A549 (cell line): ENCODE measurements at regions not wholly inside any gene's neighbourhood (a gene's known extent, or its start where the extent isn't known, plus 50 kb on each side); places are given as distances from the start of the nearest gene placed in this dataset.
A peak's percentile ranks its signal among the peaks of the same experiment; 100 is the strongest.

Experiments
- ATAC-seq, 2 experiments: fragments of 200-7000 bp in 1 of 2; fragments of >200 bp in 1 of 2; cut with Nextera tagmentation in 1 of 2; cut with Tn5 transposase in 1 of 2; 3 replicates each; pipeline versions ENCODE4 v1.8.0 to v1.9.1; 2018 to 2020; ENCODE audit warnings: mild to moderate bottlenecking in 1 of 2, moderate library complexity in 1 of 2
- CTCF ChIA-PET: fragments of 300-600 bp; sonication (Branson Sonifier 250); formaldehyde crosslinking; extraction: SDS; loops from one replicate; lab custom pipeline; 2021; ENCODE audit warnings: antibody characterized with exemption, inconsistent platforms; lab: Yijun Ruan, JAX
- POLR2A ChIA-PET: fragments of 350-600 bp; formaldehyde crosslinking; extraction: SDS; loops from one replicate; lab custom pipeline; 2021; ENCODE audit warnings: antibody characterized with exemption, inconsistent platforms; lab: Yijun Ruan, JAX
- DNase-seq, 2 experiments: peaks; one replicate each; pipeline versions ENCODE4 v3.0.0 to v3.0.0-alpha.2; 2011 to 2016; ENCODE audit warnings: low read depth in 1 of 2, low spot score in 1 of 2
- FAIRE-seq: peaks from 2 replicates; lab custom pipeline; 2011; peaks lifted over from hg19 to GRCh38; lab: Jason Lieb, UNC
- H3K27ac ChIP-seq, 2 experiments: fragments of >200 bp; sonication (Bioruptor Twin); formaldehyde crosslinking; 3 replicates each; pipeline ENCODE4 v1.5.1; 2016 to 2017
- H3K4me1 ChIP-seq: fragments of >200 bp; sonication (Bioruptor Twin); formaldehyde crosslinking; 3 replicates; pipeline ENCODE4 v1.6.1; 2016
- H3K4me2 ChIP-seq: fragments of >200 bp; sonication (Bioruptor Twin); formaldehyde crosslinking; 3 replicates; pipeline ENCODE4 v1.6.1; 2016
- H3K4me3 ChIP-seq: fragments of >200 bp; sonication (Bioruptor Twin); formaldehyde crosslinking; 3 replicates; pipeline ENCODE4 v1.5.1; 2016
- H3K9me3 ChIP-seq: fragments of >200 bp; sonication (Bioruptor Twin); formaldehyde crosslinking; 3 replicates; pipeline ENCODE4 v1.6.1; 2016
- CBX8 ChIP-seq: fragments of 200-600 bp; sonication (generic); IDR thresholded peaks from 2 replicates; pipeline ENCODE4 v1.6.1; 2016
- EHF ChIP-seq: fragments of 250-450 bp; sonication (Bioruptor Pico); IDR thresholded peaks from 2 replicates; pipeline ENCODE4 v1.5.0; 2020; ENCODE audit warnings: mild to moderate bottlenecking
- ESRRA ChIP-seq: fragments of 150-350 bp; IDR thresholded peaks from 2 replicates; pipeline ENCODE4 v1.6.1; 2014; ENCODE audit warnings: mild to moderate bottlenecking, low read length, borderline replicate concordance
- FOSB ChIP-seq: fragments of 250-450 bp; sonication (Bioruptor Pico); IDR thresholded peaks from 2 replicates; pipeline ENCODE4 v1.5.0; 2020; ENCODE audit warnings: mild to moderate bottlenecking, moderate library complexity
- FOSL2 ChIP-seq, 2 experiments: fragments of 450-650 bp in 1 of 2; fragments of >200 bp in 1 of 2; sonication (Bioruptor Twin) in 1 of 2; formaldehyde crosslinking; IDR thresholded peaks; 2 replicates each; pipeline versions ENCODE4 v1.5.0 to v1.6.1; 2016 to 2020; ENCODE audit warnings: mild to moderate bottlenecking in 1 of 2, moderate library complexity in 1 of 2
- FOXS1 ChIP-seq: fragments of 250-450 bp; sonication (Bioruptor Pico); IDR thresholded peaks from 2 replicates; pipeline ENCODE4 v1.5.0; 2020; ENCODE audit warnings: mild to moderate bottlenecking, moderate library complexity
- GATA3 ChIP-seq: IDR thresholded peaks from 2 replicates; pipeline ENCODE4 v1.6.1; 2012; ENCODE audit warnings: borderline replicate concordance
- HEYL ChIP-seq: fragments of 250-450 bp; sonication (Bioruptor Pico); IDR thresholded peaks from 2 replicates; pipeline ENCODE4 v1.8.0; 2021; ENCODE audit warnings: mild to moderate bottlenecking, moderate library complexity
- HOXA7 ChIP-seq: fragments of 250-450 bp; sonication (Bioruptor Pico); IDR thresholded peaks from 2 replicates; pipeline ENCODE4 v1.5.0; 2020; ENCODE audit warnings: mild to moderate bottlenecking, moderate library complexity
- HOXB13 ChIP-seq: fragments of 250-450 bp; sonication (Bioruptor Pico); IDR thresholded peaks from 2 replicates; pipeline ENCODE4 v1.5.0; 2020; ENCODE audit warnings: low read depth, mild to moderate bottlenecking, moderate library complexity
- JUNB ChIP-seq: fragments of >200 bp; sonication (Bioruptor Twin); formaldehyde crosslinking; IDR thresholded peaks from 2 replicates; pipeline ENCODE4 v1.6.1; 2016
- KDM1A ChIP-seq: fragments of 200-600 bp; sonication (generic); IDR thresholded peaks from 2 replicates; pipeline ENCODE4 v1.6.1; 2016; ENCODE audit warnings: low read depth, mild to moderate bottlenecking
- MAFK ChIP-seq: fragments of 450-650 bp; IDR thresholded peaks from 2 replicates; pipeline ENCODE4 v1.6.1; 2014; ENCODE audit not compliant: partially characterized antibody
- NR3C1 ChIP-seq: fragments of >200 bp; sonication (Bioruptor Twin); formaldehyde crosslinking; IDR thresholded peaks from 3 replicates; pipeline ENCODE4 v1.6.1; 2017
- POLR2A ChIP-seq: IDR thresholded peaks from 2 replicates; pipeline ENCODE4 v1.6.1; 2012; ENCODE audit warnings: mild to moderate bottlenecking, low read length
- POLR2AphosphoS2 ChIP-seq: conservative IDR thresholded peaks from 2 replicates; pipeline ENCODE4 v1.6.1; 2012; ENCODE audit warnings: low read length, improper control_type of control experiment, inconsistent platforms
- SMC3 ChIP-seq: fragments of >200 bp; sonication (Bioruptor Twin); formaldehyde crosslinking; IDR thresholded peaks from 3 replicates; pipeline ENCODE4 v1.6.1; 2018; ENCODE audit warnings: inconsistent platforms
- SREBF2 ChIP-seq: fragments of 450-650 bp; IDR thresholded peaks from 2 replicates; pipeline ENCODE4 v1.6.1; 2014; ENCODE audit warnings: mild to moderate bottlenecking, moderate library complexity
- ZC3H11A ChIP-seq: fragments of 450-650 bp; IDR thresholded peaks from 2 replicates; pipeline ENCODE4 v1.6.1; 2014; ENCODE audit warnings: antibody characterized with exemption, mild to moderate bottlenecking
- WGBS: methylation state at CpG from one replicate; pipeline ENCODE4 v1.1.6; 2017; ENCODE audit errors: missing lambda C conversion rate; 5-methylcytosine and 5-hydroxymethylcytosine counted together
- TF ChIP-seq, protein P1 (sequence below): IDR thresholded peaks from 2 replicates; pipeline ENCODE4 v1.6.1; 2012; ENCODE audit warnings: low read depth, borderline replicate concordance
- TF ChIP-seq, protein P2 (sequence below): fragments of 450-650 bp; IDR thresholded peaks from 2 replicates; pipeline ENCODE4 v1.6.1; 2014; ENCODE audit warnings: antibody characterized with exemption
- TF ChIP-seq, protein P3 (sequence below): fragments of >200 bp; sonication (Bioruptor Twin); formaldehyde crosslinking; IDR thresholded peaks from 3 replicates; pipeline ENCODE4 v1.5.1; 2016
- TF ChIP-seq, protein P4 (sequence below): fragments of 200-600 bp; sonication (generic); IDR thresholded peaks from 2 replicates; pipeline ENCODE4 v1.6.1; 2016; ENCODE audit warnings: antibody characterized with exemption, mild to moderate bottlenecking, moderate library complexity
- TF ChIP-seq, protein P5 (sequence below): IDR thresholded peaks from 2 replicates; pipeline ENCODE4 v1.6.1; 2012

DNA sequence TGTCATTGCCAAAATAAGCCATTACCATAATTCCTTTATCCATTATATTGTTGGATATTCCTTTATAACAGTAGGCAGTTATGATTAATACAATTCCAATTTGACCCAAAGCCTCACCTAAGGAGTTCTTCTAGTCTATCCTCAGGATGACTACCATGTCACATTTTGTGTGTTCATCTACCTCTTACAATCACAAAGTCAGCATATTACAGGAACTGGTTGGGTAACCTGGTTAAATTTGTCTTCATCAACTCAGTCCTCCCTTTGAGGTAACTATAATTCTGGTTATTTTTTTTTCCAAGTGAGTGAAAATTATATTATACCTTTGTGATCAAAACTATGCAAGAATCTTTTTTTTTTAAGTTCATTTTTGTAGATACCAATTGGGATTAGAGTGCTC lies 540.5 kb downstream of the BTBD3 start:
- ChIA-PET CTCF (no interaction called here), POLR2A (no interaction called here)
- no peak overlapping the region for H3K27ac ChIP-seq
- FAIRE-seq, result no peak
- DNase-seq, result no peak
- H3K4me1 ChIP-seq, result no peaks in the 10 kb centered on the region
- TF ChIP-seq MAFK, result peak; percentile 37
- TF ChIP-seq, protein P1, sequence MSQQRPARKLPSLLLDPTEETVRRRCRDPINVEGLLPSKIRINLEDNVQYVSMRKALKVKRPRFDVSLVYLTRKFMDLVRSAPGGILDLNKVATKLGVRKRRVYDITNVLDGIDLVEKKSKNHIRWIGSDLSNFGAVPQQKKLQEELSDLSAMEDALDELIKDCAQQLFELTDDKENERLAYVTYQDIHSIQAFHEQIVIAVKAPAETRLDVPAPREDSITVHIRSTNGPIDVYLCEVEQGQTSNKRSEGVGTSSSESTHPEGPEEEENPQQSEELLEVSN, result no peak
- no peak for ATAC-seq
- no peak overlapping the region for H3K4me2 ChIP-seq
- H3K9me3 ChIP-seq, result no peaks in the 10 kb centered on the region
- H3K4me3 ChIP-seq, result no peak overlapping the region

DNA sequence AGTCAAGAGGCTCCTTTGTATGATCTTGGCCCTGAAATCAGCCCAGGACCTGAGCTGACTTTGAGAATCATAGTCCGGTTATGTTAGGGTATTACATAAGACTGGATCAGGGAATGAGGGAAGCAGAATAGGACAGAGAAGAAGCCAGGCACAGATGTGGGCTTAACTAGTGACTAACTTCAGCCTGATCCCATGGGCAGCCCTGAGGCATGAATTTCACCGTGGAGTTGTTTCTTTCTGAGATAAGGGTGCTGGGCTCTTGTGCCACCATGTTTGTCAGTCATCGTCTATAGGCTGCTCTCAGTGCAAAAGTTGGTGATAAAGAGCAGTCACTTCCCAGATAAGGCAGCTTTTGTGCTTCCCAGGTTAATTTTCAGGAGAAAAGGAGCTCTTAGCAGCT lies 544.7 kb upstream of the SPTLC3 start:
- H3K4me1 ChIP-seq, result no peaks in the 10 kb centered on the region

DNA sequence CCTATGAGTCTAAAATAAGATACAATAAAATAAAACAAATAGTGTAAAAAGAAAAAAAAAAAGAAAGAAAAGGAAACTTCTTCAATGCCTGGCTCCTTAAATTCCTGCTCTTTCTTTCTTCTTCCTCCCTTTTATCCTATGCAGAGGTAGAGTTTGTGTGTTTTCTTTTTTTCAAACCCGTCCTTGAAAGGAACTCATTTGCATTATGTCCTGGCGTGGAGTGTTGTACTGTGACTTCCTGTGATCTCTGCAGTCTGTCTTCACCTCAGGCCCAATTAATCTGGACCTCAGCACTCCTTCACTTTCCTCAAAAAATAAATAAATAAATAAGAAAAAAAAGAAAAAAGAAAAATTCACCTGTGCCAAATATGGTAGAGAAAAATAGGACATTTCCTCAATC lies 541.9 kb upstream of the SPTLC3 start:
- POLR2A ChIA-PET, result no interaction called here
- TF ChIP-seq, protein P2, sequence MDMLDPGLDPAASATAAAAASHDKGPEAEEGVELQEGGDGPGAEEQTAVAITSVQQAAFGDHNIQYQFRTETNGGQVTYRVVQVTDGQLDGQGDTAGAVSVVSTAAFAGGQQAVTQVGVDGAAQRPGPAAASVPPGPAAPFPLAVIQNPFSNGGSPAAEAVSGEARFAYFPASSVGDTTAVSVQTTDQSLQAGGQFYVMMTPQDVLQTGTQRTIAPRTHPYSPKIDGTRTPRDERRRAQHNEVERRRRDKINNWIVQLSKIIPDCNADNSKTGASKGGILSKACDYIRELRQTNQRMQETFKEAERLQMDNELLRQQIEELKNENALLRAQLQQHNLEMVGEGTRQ, result no peak
- no peak for TF ChIP-seq EHF
- no peak for TF ChIP-seq CBX8
- no peak for TF ChIP-seq SMC3
- TF ChIP-seq POLR2A, result no peak
- no peak for TF ChIP-seq NR3C1
- TF ChIP-seq HOXB13 (CRISPR knock-in tag), result no peak
- CTCF ChIA-PET, result no interaction called here
- ATAC-seq (no peak), FAIRE-seq (no peak), DNase-seq (no peak)
- no peak overlapping the region for H3K4me3 ChIP-seq
- H3K4me1 ChIP-seq, result no peaks in the 10 kb centered on the region
- H3K4me2 ChIP-seq, result no peak overlapping the region
- 3% methylated on average over 2 of the region's 2 CpGs for WGBS
- H3K27ac ChIP-seq, result no peak overlapping the region
- H3K9me3 ChIP-seq, result no peaks in the 10 kb centered on the region

More for the DNA sequence above, 544.7 kb upstream of the SPTLC3 start:
- TF ChIP-seq SREBF2 (no peak), ZC3H11A (no peak), ESRRA (no peak), JUNB (no peak), FOXS1 (CRISPR knock-in tag) (no peak), GATA3 (no peak), FOSL2 (IDR thresholded peaks at IDR 0.05) (no peak), FOSL2 (CRISPR knock-in tag; IDR thresholded peaks at IDR 0.05) (no peak), POLR2A (no peak), KDM1A (no peak), NR3C1 (no peak), HOXA7 (CRISPR knock-in tag) (no peak), FOSB (CRISPR knock-in tag) (no peak), HEYL (no peak), POLR2AphosphoS2 (no peak)
- TF ChIP-seq, protein P3, sequence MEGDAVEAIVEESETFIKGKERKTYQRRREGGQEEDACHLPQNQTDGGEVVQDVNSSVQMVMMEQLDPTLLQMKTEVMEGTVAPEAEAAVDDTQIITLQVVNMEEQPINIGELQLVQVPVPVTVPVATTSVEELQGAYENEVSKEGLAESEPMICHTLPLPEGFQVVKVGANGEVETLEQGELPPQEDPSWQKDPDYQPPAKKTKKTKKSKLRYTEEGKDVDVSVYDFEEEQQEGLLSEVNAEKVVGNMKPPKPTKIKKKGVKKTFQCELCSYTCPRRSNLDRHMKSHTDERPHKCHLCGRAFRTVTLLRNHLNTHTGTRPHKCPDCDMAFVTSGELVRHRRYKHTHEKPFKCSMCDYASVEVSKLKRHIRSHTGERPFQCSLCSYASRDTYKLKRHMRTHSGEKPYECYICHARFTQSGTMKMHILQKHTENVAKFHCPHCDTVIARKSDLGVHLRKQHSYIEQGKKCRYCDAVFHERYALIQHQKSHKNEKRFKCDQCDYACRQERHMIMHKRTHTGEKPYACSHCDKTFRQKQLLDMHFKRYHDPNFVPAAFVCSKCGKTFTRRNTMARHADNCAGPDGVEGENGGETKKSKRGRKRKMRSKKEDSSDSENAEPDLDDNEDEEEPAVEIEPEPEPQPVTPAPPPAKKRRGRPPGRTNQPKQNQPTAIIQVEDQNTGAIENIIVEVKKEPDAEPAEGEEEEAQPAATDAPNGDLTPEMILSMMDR, result no peak
- TF ChIP-seq, protein P4, sequence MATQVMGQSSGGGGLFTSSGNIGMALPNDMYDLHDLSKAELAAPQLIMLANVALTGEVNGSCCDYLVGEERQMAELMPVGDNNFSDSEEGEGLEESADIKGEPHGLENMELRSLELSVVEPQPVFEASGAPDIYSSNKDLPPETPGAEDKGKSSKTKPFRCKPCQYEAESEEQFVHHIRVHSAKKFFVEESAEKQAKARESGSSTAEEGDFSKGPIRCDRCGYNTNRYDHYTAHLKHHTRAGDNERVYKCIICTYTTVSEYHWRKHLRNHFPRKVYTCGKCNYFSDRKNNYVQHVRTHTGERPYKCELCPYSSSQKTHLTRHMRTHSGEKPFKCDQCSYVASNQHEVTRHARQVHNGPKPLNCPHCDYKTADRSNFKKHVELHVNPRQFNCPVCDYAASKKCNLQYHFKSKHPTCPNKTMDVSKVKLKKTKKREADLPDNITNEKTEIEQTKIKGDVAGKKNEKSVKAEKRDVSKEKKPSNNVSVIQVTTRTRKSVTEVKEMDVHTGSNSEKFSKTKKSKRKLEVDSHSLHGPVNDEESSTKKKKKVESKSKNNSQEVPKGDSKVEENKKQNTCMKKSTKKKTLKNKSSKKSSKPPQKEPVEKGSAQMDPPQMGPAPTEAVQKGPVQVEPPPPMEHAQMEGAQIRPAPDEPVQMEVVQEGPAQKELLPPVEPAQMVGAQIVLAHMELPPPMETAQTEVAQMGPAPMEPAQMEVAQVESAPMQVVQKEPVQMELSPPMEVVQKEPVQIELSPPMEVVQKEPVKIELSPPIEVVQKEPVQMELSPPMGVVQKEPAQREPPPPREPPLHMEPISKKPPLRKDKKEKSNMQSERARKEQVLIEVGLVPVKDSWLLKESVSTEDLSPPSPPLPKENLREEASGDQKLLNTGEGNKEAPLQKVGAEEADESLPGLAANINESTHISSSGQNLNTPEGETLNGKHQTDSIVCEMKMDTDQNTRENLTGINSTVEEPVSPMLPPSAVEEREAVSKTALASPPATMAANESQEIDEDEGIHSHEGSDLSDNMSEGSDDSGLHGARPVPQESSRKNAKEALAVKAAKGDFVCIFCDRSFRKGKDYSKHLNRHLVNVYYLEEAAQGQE, result no peak
- TF ChIP-seq, protein P5, sequence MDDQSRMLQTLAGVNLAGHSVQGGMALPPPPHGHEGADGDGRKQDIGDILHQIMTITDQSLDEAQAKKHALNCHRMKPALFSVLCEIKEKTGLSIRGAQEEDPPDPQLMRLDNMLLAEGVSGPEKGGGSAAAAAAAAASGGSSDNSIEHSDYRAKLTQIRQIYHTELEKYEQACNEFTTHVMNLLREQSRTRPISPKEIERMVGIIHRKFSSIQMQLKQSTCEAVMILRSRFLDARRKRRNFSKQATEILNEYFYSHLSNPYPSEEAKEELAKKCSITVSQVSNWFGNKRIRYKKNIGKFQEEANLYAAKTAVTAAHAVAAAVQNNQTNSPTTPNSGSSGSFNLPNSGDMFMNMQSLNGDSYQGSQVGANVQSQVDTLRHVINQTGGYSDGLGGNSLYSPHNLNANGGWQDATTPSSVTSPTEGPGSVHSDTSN, result no peak
- Histone ChIP-seq H3K27ac (no peak overlapping the region), H3K9me3 (no peaks in the 10 kb centered on the region), H3K4me3 (no peak overlapping the region), H3K4me2 (no peak overlapping the region)
- FAIRE-seq (no peak), DNase-seq (no peak), ATAC-seq (no peak)
- WGBS, result 22% methylated on average over 3 of the region's 3 CpGs
- ChIA-PET POLR2A (no interaction called here), CTCF (no interaction called here)
